Renal cortex interstitium (tissue), 11 donors: ENCODE measurements at regions not wholly inside any gene's neighbourhood (a gene's known extent, or its start where the extent isn't known, plus 50 kb on each side); places are given as distances from the start of the nearest gene placed in this dataset.

Source experiments
- DNase-seq, 11 donors: peaks; one replicate each; pipeline ENCODE4 v3.0.0-alpha.2; 2013; ENCODE audit warnings: low read depth in 9 of 11, low spot score in 4 of 11; ENCODE audit errors: extremely low read depth in 1 of 11

- no peak for DNase-seq
Measured at GRCh38 chr15:70498096-70498626, 265.2 kb downstream of the UACA start.

GRCh38 chr15:70497661-70498060, 265.7 kb downstream of the UACA start:
- no peak for DNase-seq

- DNase-seq, result no peak
Measured at GRCh38 chr15:70495991-70496599, 267.3 kb downstream of the UACA start.

- no peak for DNase-seq
Measured at GRCh38 chr15:70494852-70495571, 268.3 kb downstream of the UACA start.

GRCh38 chr15:70494517-70494851, 268.9 kb downstream of the UACA start:
- no peak for DNase-seq

- no peak for DNase-seq
Measured at GRCh38 chr15:70493787-70494516, 269.4 kb downstream of the UACA start.

GRCh38 chr15:70493376-70493775, 270.0 kb downstream of the UACA start:
- DNase-seq, result no peak

- DNase-seq, result no peak
Measured at GRCh38 chr15:70492240-70493177, 270.8 kb downstream of the UACA start.

- DNase-seq, result no peak
Measured at GRCh38 chr15:70491641-70492040, 271.7 kb downstream of the UACA start.

- no peak for DNase-seq
Measured at GRCh38 chr15:70491201-70491621, 272.1 kb downstream of the UACA start.

- no peak for DNase-seq
Measured at GRCh38 chr15:70490838-70491155, 272.6 kb downstream of the UACA start.

- no peak for DNase-seq
Measured at GRCh38 chr15:70490148-70490837, 273.1 kb downstream of the UACA start.

GRCh38 chr15:70488941-70489848, 274.2 kb downstream of the UACA start:
- no peak for DNase-seq

- peak in 4 of 11 donors; percentile 51 to 63 (median 58) for DNase-seq
Measured at GRCh38 chr15:70488002-70488605, 275.3 kb downstream of the UACA start.

- DNase-seq, result no peak
Measured at GRCh38 chr15:70487387-70487740, 276.0 kb downstream of the UACA start.

GRCh38 chr15:70486451-70487386, 276.6 kb downstream of the UACA start:
- no peak for DNase-seq
